CD4-positive, alpha-beta T cell treated with Interleukin-15 for 4 hours (primary cell): ENCODE measurements at regions not wholly inside any gene's neighbourhood (a gene's known extent, or its start where the extent isn't known, plus 50 kb on each side); places are given as distances from the start of the nearest gene placed in this dataset.
A peak's percentile ranks its signal among the peaks of the same experiment; 100 is the strongest.

Experiments used
- DNase-seq: peaks from one replicate; pipeline ENCODE4 v3.0.0-alpha.2; 2020; ENCODE audit warnings: low spot score

DNA sequence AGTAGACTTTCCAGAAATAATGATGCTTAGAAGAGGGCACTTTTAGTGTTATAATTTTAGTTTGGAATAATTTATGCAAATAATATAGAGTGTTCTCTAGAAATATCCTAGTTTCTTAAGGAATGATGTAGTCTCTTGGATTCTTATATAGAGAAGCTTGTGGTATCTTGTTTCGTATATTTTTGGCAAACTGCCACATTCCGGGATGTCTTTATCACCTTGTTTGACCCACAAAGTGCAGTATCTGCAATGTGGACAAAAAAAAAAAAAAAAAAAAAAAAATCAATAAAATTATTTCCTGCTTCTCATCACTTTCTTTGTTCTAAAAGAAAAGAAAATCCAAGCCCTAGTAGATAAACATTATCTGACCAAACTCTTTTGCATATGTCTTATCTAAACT, 1577.7 kb upstream of the TENM3 start:
- no peak for DNase-seq

DNA sequence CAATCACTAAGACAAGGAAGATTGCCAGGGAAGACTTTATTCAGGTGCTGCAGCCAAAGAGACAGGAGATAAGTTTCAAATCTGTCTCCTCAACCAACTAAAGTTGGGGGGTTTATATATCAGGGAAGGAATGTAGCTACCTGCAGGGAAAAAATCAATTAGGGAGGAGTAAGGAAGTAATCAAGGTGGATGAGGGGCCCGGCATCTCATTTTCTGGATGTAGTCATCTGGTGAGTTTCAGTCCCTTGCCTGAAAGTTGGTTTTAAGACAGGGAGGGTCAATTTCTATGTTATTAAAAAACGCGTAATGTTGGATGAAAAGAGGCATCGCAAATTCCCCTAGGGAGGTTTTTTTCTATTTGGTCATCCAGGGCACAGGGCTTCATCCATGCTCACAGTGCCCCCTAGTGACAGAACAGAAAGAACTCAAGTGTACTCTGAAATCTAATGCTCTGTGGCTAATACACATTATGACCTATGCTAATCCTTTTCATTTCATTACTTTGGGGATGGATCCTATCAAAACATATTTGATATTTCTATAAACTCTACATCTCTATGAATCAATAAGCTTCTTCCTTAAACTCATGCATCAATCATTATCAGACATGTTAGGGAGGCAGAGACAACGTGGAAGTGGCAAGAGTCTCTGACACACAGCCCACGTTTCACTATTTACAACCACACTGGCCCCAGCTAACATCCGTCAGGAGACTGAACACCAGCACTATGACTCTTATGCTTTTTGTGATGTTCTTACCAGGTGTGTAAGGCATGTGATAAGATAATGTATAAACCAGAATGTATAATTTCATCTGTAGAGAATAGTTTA, 1577.0 kb upstream of the TENM3 start:
- peak; percentile 2 for DNase-seq

DNA sequence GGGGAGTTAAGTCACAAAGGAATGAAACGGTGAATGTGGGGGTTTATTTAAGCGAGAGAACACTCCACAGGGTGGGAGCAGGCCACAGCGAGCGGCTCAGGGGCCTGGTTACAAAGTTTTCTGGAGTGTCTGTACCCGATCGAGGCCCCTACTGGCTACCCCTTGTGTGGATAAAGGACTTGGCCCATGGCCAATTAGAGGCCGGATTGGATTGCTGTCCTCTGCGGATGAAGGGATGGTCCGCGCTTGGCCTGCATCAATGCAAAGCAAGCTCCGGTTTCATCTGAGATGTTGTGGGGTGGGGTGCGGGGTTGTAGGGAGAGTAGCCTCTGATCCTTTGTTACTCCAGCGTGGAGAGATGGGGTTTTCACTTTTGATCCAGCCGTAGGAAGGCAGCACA, 1574.5 kb upstream of the TENM3 start:
- DNase-seq, result no peak

DNA sequence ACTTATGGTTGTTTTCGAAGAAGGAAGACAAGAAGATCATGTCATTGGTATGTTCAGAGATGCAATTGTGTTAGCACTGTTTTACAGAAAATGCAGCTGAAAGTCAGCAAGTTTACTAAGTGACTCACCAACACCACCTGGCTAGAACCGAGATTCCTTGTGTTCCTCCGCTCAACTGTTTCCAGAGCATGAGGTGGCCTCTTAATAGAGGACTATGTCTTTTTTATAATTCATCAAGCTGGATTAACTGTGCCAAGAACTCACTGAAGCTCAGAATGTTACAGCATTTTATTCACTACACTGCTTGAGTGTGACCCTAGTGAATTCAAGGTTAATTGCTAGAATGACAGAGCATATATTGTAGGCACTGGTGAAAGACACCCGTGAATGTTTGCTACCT, 1573.5 kb upstream of the TENM3 start:
- DNase-seq, result no peak

DNA sequence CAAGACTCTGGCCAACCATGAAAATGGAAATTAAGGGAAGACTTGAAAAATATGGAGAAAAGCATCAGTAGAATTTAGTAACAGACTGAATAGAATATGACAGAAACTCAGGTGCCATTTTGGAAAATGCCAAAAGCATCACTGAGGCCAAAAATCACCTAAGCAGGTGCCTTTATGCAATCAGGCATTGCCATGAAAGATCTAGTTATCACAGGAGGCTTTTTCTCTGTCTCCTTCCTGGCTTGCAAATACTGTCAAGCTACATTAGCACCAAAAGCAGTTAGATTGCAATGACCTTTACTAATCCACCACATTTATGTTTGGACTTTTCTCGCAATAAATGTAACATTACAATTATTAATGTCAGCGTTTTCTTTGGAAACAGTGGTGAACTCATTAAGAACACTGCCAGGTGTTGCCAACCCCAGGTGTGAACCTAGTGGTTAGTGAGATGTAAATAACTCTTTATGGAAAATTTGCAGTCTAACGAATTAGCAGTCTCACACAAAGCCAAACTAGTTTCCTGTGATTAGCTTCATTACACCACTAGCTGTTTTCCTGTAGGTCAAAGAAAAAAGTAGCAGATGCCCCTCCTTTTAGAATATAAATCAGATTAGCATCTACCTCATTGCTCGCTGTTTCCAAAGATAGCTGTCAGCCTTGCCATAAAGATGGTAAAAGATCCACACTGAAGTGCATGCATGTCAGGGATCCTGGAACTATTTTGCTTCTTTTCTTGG, 1568.4 kb upstream of the TENM3 start:
- no peak for DNase-seq

DNA sequence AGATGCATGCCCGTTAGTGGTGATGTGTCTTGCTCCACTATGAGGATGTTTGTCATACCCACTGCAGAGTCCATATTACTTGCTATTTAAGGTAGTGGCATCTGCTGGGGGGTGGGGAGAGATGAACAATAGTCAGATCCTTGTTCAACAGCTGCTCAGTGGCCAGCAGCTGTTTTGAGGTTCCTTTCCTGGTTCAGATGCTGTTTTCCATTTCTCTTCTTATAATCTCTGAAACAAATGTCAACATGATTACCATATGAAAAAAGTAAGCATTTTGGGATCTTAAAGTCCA, 1567.9 kb upstream of the TENM3 start:
- no peak for DNase-seq

DNA sequence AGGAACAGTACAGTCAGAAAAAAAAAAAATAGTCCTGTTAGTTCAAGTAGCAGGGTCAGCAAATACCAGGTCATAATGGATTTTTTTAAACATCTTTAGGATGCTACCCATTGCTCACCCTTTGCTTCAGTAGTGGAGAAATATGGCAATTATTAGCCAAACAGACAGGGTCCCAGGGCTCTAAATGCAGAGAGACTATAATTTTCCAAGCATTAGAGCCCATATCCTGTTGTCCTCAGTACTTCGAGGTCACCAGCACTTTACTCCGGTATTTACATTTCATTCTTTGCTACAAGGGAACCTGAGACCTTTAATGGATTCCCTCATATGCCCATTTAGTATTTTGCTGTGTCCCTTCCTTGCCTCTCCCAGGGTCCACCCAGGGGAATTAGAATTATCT, 1562.9 kb upstream of the TENM3 start:
- DNase-seq, result no peak

DNA sequence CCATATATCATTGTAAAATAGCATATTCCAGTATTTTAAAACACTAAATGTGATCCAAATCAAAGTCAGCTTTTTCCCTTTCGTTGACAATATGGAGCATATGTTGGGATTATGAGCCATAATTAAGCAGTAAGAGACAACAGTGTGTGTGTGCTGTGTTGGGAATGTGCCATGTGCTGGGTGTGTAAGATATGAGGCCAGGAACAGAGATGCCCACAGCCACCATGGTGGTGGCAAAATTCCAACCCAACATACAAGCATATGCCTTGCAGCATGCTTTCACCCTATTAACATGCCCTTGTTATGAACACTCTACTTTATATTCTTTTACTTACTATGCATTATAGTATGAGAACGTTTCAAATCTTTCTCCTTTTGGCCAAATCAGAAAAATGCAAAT, 1560.4 kb upstream of the TENM3 start:
- DNase-seq, result no peak

DNA sequence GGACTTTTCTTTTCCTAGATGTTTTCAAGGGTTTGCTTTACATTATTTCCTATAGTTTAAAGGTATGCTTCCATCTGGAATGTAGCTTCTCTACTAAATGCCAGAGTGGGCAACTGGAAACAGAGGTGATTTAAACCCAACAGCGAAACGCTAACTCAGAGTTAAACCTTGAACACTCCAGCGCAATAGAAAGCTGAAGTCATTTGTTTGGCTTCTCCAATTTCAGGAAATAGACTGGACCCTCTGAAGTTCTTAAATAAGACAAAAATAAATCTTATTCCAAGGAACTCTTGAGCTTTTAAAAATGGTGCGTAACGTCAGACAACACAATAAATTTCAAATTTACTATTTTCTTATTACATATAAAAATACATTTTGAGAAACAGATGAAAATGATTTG, 1560.0 kb upstream of the TENM3 start:
- no peak for DNase-seq

DNA sequence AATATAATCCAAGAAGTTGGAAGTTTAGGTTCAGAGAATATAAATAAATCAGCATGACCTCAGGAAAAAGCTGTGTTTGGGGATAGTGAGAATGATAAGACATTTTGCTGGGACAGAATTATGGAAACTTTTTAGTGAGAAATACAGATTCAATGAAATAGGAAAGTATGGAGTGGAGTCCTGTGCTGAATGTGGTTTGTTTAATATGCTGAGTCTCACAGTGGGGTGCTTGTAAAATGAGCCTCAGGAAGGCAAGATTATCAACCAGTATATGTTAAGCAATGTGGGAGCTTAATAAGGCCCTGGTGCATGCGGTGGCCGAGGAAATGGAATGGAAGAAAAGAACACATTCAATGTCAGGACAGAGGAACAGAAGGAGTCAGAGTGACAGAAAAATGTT, 1554.7 kb upstream of the TENM3 start:
- DNase-seq, result no peak

DNA sequence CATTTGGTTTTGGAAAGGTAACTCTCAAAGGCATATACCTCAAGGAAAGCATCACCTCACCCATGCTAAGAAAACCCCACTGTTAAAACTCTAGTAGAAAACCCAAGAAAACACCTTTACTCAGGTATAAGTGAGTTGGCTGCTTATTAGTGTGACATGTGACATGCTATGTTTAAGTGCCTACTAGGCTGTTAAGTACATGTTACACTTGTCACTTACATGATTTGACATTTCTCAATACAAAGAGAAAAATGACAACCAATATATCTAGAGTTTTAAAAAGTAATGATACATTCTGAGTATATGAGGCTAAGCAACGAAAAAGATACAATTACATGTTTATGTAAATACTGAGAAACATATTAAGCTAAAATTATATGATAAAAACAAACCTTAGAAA, 1548.3 kb upstream of the TENM3 start:
- DNase-seq, result no peak

DNA sequence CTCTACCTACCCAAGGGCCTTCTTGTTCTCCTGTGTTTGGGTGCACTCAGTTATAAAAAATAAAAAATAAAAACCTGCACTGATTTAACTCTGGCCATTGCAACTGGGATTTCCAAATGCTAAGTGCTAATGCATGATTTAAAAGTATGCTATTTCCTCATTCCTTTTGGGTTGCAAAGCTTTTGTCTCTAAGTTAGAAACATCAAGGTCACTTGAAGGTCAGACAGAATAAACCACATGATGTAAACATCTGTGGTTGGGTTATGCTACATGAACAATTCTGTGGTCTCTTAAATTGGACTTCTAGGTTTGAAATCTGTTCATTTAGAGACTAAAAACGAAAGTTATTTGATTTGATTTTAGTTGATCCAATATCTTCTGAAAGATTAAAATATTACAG, 1547.4 kb upstream of the TENM3 start:
- DNase-seq, result no peak

DNA sequence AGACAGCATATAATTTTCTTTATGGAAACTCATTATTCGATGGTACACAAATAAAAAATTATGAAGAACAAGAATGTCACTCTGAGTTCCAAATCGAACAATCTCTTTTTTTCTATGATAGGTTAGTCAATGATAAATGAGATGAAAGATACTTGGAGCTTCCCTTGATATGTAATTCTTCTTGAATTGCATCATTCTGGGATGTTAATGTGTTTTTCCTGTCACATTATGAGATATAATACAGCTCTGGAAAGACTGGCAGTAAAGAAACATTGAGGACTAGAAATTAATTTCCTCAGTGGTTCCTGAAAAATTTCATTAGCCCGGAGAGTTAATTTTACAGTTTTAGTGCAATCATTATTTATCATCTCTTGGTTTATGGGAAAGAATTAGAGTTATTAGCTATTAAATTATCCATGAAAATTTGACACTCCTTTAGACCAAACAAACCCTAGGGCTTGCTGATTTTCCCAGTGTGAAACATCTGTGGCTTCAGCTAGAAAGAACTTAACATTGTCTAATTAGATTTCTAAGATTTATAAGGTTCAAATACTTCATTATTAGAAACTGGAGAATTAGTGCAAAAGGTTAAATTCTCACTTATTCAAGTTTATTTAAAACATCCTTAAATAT, 1546.6 kb upstream of the TENM3 start:
- DNase-seq, result no peak

DNA sequence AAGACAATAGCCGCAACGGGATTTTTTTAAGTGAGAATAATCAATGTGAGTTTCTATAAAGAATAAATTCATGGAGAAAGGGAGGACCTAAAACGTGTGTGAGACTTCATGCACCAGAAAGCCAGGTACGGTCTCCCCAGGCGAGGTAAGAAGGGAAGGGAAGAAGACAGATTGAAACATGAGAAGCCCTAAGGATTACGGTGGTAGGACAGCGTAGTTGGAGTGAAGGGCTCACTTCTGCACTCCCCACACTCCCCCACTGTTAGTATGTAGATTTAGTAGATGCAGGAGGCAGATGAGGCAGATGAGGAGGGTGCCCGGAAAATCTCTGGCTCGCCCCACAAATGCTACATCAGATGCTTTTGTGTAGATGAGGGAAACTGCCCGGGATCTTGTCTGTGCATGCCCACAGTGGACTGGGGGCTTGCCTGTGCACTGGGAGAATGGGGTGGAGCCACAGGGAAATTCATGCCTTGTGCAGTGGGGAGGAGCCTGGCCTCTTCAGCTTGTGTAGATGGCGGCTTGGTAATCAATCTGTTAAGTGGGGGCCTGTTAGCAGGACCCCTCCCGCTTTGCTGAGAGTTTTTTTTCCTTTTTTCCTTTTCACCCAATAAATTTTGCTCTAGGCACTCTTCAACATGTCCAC, 1544.5 kb upstream of the TENM3 start:
- DNase-seq, result no peak

DNA sequence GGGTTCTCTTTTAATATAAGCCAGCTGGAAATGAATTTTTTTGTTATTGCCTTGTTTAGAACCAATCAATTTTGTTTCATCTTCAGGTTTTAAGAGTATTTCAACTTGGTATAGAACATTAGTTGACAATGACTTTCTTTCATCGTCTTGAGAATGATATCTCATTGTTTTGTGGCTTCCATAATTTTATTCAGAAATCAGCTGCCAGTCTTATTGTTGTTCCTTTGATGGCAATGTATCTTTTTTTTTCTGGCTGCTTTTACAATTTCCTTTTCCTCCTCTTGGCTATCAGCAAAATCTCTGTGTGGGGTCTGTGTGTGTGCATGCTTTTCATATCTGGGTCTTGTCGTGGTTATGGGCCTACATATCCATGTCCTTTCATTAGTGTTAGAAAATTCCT, 1536.4 kb upstream of the TENM3 start:
- DNase-seq, result no peak

DNA sequence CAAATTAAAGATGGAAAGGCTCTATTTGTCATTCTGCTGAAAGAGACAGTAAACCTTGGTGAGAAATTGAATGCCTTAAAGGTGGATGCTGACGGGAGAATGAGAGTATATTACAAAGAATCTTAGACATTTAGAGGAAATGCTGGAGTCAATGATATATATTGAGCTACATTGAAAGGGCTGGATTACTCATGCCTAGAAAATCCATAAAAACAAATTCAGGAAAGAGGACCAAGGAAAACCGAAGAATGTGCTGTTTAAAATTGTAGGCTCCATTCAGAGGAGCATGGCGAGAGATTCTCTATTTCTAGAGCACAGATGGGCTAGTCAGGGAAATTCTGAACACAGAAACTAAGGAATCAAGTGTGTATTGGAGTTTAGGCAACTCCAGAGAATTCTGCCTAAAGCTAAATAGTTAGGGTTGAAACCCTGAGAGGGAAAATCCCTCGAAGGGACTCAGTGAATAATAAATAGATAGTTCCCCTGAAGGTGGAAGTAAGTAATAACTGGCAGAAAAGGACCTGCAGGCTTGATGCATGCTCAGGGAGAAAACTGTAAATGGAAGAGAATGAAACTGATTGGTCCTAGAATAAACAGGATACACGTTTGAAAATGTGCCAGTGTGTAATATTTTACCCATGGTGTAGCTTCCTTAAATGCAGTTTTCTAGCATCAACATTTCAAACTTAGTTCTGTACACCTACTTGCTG, 1532.4 kb upstream of the TENM3 start:
- no peak for DNase-seq

DNA sequence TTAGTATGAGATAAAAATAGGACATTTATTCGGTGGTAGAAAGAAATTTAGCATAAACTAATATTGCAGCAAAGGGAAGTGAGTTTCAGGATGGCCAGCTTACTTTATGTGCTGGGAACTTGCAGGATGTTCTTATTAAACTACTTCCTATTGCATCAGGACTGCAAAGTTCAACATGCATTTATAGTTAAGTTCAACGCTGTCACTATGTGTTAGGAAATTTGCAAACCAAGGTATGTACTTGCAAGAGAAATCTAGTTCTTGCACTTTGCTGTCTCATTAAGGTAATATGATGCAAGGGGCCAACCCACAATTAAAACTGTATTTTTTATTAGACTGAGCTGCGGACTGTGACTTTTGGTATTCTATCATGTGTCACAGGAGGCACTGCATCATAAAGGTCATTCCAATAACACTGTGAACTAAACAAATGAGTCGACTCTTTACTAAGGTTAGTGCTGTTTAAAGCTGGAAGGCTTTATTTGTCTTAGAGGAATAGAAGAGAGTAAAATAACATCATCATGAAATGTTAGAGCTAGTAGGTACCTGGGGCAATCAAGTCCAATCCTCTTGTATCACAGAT, 1525.7 kb upstream of the TENM3 start:
- DNase-seq, result no peak

DNA sequence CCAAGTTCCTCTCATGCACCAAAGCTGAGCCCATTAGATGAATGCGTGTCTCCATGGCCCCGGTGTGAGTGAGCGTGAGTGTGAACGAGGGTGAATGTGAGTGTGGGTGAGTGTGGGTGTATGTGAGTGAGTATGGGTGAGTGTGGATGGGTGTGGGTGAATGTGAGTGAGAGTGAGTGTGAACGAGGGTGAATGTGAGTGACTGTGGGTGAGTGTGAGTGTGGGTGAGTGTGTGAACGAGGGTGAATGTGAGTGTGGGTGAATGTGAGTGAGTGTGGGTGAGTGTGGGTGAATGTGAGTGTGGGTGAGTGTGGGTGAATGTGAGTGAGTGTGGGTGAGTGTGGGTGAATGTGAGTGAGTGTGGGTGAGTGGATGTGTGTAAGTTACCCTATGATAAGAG, 1521.8 kb upstream of the TENM3 start:
- no peak for DNase-seq

DNA sequence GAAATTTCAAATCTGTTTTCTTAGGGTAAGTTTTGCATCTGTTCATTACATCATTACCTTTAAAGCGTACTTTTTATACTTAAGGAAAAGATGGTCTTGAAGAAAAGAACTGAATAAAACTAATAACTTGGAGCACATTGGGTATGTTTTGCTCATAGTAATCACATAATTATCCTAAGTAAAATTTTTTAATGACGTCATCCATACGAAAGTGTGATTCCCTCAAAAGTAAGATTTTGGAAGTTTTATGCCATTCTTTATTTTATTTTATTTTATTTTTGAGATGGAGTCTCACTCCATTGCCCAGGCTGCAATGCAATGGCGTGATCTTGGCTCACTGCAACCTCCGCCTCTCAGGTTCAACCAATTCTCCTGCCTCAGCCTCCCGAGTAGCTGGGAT, 1516.6 kb upstream of the TENM3 start:
- no peak for DNase-seq

DNA sequence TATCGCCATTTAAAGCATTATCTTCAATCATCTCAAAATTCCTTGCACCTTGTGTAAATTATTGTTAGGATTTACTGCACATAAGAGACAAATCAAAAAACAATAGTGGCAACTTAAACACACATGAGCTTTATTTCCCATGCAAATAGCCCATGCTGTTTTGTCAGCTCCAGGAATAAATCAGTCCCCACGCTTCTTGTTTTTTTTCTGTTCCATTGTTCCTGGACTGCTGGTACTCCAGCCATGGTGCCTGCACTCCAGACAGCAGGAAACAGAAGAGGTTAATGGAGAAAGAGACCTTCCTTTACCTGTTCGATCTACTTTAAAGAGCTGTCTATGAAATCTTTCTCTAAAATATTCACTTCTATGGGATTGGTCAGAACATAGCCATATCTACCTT, 1515.7 kb upstream of the TENM3 start:
- DNase-seq, result no peak

DNA sequence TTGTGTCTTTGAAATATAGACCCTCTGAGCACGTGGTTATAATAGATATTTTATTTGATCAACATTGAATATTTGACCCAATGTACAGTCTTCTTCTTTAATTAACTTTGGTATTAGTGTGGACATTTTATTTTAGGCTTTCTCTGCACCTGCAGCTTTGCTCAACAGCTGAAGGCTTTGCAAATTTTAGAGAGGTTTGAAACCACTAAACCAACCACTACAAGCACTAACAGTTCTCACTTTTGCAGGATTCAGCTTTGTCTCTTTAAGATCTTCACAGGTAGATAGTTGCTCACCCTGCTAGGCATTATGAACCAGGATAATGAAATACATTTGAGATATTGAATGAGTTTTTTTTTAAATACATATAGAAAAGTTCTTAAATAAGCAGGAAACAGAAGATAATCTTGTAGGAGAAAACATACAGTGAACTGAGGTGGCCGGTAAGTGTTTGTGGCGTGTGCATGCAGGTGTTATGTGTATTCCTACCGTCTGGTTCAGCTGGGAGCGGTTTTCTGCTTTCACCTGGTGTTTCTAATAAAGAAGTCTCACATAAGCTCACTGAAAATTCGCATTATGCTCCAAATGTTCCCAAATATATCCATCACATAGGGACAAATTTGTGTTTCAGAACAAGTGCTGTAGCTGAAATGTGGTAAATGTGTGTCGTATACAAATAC, 1508.3 kb upstream of the TENM3 start:
- no peak for DNase-seq
